Neural cell (in vitro differentiated cells): ENCODE measurements at regions not wholly inside any gene's neighbourhood (a gene's known extent, or its start where the extent isn't known, plus 50 kb on each side); places are given as distances from the start of the nearest gene placed in this dataset.

Source experiments
- H2AFZ ChIP-seq: fragments of 200-600, 300-800 bp; sonication (generic), shearing (Covaris generic); 2 replicates; pipeline ENCODE4 v1.6.0; 2014; ENCODE audit warnings: low read depth, mild to moderate bottlenecking, antibody characterized with exemption, low read length, moderate library complexity
- H3F3A ChIP-seq: fragments of 200-600 bp; shearing (Covaris generic); 2 replicates; pipeline ENCODE4 v1.6.1; 2016; ENCODE audit warnings: mild to moderate bottlenecking, moderate library complexity, mixed read lengths, antibody characterized with exemption, low read length; ENCODE audit not compliant: insufficient read depth, poor library complexity, severe bottlenecking
- H3K27ac ChIP-seq: fragments of 200-600, 300-800 bp; sonication (generic), shearing (Covaris generic); 2 replicates; pipeline ENCODE4 v1.5.1; 2014; ENCODE audit warnings: mild to moderate bottlenecking, low read length, moderate library complexity
- H3K27me3 ChIP-seq: fragments of 300-800, 200-600 bp; sonication (generic), shearing (Covaris generic); 2 replicates; pipeline ENCODE4 v1.6.0; 2014; ENCODE audit warnings: mild to moderate bottlenecking, low read depth, low read length, moderate library complexity; ENCODE audit not compliant: insufficient read depth
- H3K36me3 ChIP-seq: fragments of 300-800, 200-600 bp; sonication (generic), shearing (Covaris generic); 2 replicates; pipeline ENCODE4 v1.5.1; 2014; ENCODE audit warnings: mild to moderate bottlenecking, antibody characterized with exemption, low read length, moderate library complexity; ENCODE audit not compliant: insufficient read depth
- H3K4me2 ChIP-seq: fragments of 300-800, 200-600 bp; sonication (generic), shearing (Covaris generic); 2 replicates; pipeline ENCODE4 v1.6.0; 2014; ENCODE audit warnings: mild to moderate bottlenecking, low read length
- H3K4me3 ChIP-seq: fragments of 300-800, 200-600 bp; sonication (generic), shearing (Covaris generic); 2 replicates; pipeline ENCODE4 v1.5.1; 2014; ENCODE audit warnings: mild to moderate bottlenecking, low read length, moderate library complexity
- H3K79me2 ChIP-seq: fragments of 200-600 bp; shearing (Covaris generic); replicated peaks from 2 replicates; pipeline ENCODE4 v1.6.0; 2014; ENCODE audit warnings: mild to moderate bottlenecking, low read length, moderate library complexity; ENCODE audit not compliant: insufficient read depth
- H3K9ac ChIP-seq: fragments of 300-800, 200-600 bp; sonication (generic), shearing (Covaris generic); 2 replicates; pipeline ENCODE4 v1.6.1; 2016; ENCODE audit warnings: mild to moderate bottlenecking, low read length, mixed read lengths
- H3K9me2 ChIP-seq: fragments of 200-600 bp; shearing (Covaris generic); 2 replicates; pipeline ENCODE4 v1.6.1; 2016; ENCODE audit warnings: mild to moderate bottlenecking, low read length, mixed read lengths; ENCODE audit not compliant: insufficient read depth
- H3K9me3 ChIP-seq: fragments of 200-600, 300-800 bp; sonication (generic), shearing (Covaris generic); 2 replicates; pipeline ENCODE4 v1.6.1; 2016; ENCODE audit warnings: mild to moderate bottlenecking, mixed run types, low read length, moderate library complexity, mixed read lengths
- H4K20me1 ChIP-seq: fragments of 200-600 bp; shearing (Covaris generic); 2 replicates; pipeline ENCODE4 v1.6.1; 2016; ENCODE audit warnings: mild to moderate bottlenecking, mixed run types; ENCODE audit not compliant: insufficient read depth
- EP300 ChIP-seq: fragments of 450-650 bp; conservative IDR thresholded peaks from 2 replicates; pipeline ENCODE4 v1.6.1; 2014; ENCODE audit warnings: antibody characterized with exemption, mild to moderate bottlenecking, moderate library complexity; ENCODE audit not compliant: poor library complexity, severe bottlenecking
- EZH2 ChIP-seq: fragments of 200-600, 300-800 bp; shearing (Covaris generic), sonication (generic); IDR thresholded peaks from 2 replicates; pipeline ENCODE4 v1.6.1; 2014; ENCODE audit warnings: antibody characterized with exemption, low read length, borderline replicate concordance, mild to moderate bottlenecking; ENCODE audit not compliant: insufficient read depth, poor library complexity, severe bottlenecking
- MXI1 ChIP-seq: fragments of 450-650 bp; conservative IDR thresholded peaks from 2 replicates; pipeline ENCODE4 v1.6.1; 2014; ENCODE audit warnings: antibody characterized with exemption, mild to moderate bottlenecking; ENCODE audit not compliant: poor library complexity, severe bottlenecking
- POLR2AphosphoS5 ChIP-seq: IDR thresholded peaks from 2 replicates; pipeline ENCODE4 v1.6.1; 2012
- RAD21 ChIP-seq: fragments of 450-650 bp; conservative IDR thresholded peaks from 2 replicates; pipeline ENCODE4 v1.6.1; 2014; ENCODE audit warnings: antibody characterized with exemption, mild to moderate bottlenecking, moderate library complexity
- REST ChIP-seq: IDR thresholded peaks from 2 replicates; pipeline ENCODE4 v1.6.1; 2012; ENCODE audit warnings: borderline replicate concordance
- SMC3 ChIP-seq: fragments of 450-650 bp; conservative IDR thresholded peaks from 2 replicates; pipeline ENCODE4 v1.6.1; 2014; ENCODE audit warnings: antibody characterized with exemption, mild to moderate bottlenecking, moderate library complexity; ENCODE audit not compliant: poor library complexity
- TAF1 ChIP-seq: IDR thresholded peaks from 2 replicates; pipeline ENCODE4 v1.6.1; 2012; ENCODE audit warnings: low read depth
- TF ChIP-seq, protein P1 (sequence below): fragments of 450-650 bp; IDR thresholded peaks from 2 replicates; pipeline ENCODE4 v1.5.1; 2014; ENCODE audit warnings: antibody characterized with exemption, mild to moderate bottlenecking, moderate library complexity; ENCODE audit not compliant: poor library complexity, severe bottlenecking

DNA sequence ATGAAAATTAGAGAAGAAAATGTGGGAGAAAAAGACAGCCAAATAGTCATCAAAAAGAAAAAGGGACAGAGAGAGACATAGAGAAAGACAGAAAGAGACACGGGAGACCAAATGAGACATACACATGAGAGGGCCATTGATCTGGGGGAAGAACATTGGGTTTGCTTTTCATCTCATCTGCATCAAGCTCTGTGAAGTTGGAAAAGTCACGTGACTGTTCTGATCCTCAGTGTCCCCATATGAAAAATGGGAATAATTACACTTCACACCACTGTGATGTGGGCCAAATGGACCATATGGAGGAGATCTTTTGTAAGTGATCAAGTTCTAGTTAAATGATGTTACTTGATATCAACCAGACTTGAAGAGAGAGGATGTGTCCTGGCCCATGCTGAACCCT, 147.1 kb upstream of the NRXN3 start:
- Histone ChIP-seq H3K36me3 (no peaks in the 10 kb centered on the region), H3F3A (no peaks in the 10 kb centered on the region), H2AFZ (no peak overlapping the region), H3K4me3 (no peak overlapping the region), H3K4me2 (no peak overlapping the region), H3K9me3 (no peaks in the 10 kb centered on the region), H3K79me2 (no peaks in the 10 kb centered on the region), H3K27ac (no peak overlapping the region), H3K9ac (no peak overlapping the region), H4K20me1 (no peaks in the 10 kb centered on the region), H3K27me3 (no peaks in the 10 kb centered on the region), H3K9me2 (no peaks in the 10 kb centered on the region)
- TF ChIP-seq, protein P1, sequence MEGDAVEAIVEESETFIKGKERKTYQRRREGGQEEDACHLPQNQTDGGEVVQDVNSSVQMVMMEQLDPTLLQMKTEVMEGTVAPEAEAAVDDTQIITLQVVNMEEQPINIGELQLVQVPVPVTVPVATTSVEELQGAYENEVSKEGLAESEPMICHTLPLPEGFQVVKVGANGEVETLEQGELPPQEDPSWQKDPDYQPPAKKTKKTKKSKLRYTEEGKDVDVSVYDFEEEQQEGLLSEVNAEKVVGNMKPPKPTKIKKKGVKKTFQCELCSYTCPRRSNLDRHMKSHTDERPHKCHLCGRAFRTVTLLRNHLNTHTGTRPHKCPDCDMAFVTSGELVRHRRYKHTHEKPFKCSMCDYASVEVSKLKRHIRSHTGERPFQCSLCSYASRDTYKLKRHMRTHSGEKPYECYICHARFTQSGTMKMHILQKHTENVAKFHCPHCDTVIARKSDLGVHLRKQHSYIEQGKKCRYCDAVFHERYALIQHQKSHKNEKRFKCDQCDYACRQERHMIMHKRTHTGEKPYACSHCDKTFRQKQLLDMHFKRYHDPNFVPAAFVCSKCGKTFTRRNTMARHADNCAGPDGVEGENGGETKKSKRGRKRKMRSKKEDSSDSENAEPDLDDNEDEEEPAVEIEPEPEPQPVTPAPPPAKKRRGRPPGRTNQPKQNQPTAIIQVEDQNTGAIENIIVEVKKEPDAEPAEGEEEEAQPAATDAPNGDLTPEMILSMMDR: no peak
- TF ChIP-seq TAF1 (no peak), EZH2 (no peak), SMC3 (no peak), MXI1 (no peak), REST (no peak), EP300 (no peak), RAD21 (no peak), POLR2AphosphoS5 (no peak)

- H3F3A ChIP-seq: no peaks in the 10 kb centered on the region
- H3K9me3 ChIP-seq: no peaks in the 10 kb centered on the region
- no peak overlapping the region for H3K4me2 ChIP-seq
- no peaks in the 10 kb centered on the region for H3K36me3 ChIP-seq
- H3K9ac ChIP-seq: no peak overlapping the region
- TF ChIP-seq MXI1: no peak
- no peak for TF ChIP-seq POLR2AphosphoS5
- no peak for TF ChIP-seq EP300
- TF ChIP-seq SMC3: no peak
- TF ChIP-seq RAD21: no peak
- TF ChIP-seq EZH2: no peak
- TF ChIP-seq, protein P1: no peak
- TF ChIP-seq REST: no peak
- TF ChIP-seq TAF1: no peak
- no peaks in the 10 kb centered on the region for H4K20me1 ChIP-seq
- H2AFZ ChIP-seq: no peak overlapping the region
- no peaks in the 10 kb centered on the region for H3K27me3 ChIP-seq
- H3K4me3 ChIP-seq: no peak overlapping the region
- no peaks in the 10 kb centered on the region for H3K9me2 ChIP-seq
- no peak overlapping the region for H3K27ac ChIP-seq
- no peaks in the 10 kb centered on the region for H3K79me2 ChIP-seq
Measured at GRCh38 chr14:78028471-78028870, 141.7 kb upstream of the NRXN3 start.
